IgD-negative memory B cell (primary cell): ENCODE measurements at regions not wholly inside any gene's neighbourhood (a gene's known extent, or its start where the extent isn't known, plus 50 kb on each side); places are given as distances from the start of the nearest gene placed in this dataset.

ENCODE experiments used
- H3K27ac Mint-ChIP-seq, 3 donors: one replicate each; pipeline ENCODE4 v1.8.0; 2020 to 2022; ENCODE audit warnings: mild to moderate bottlenecking in 3 of 3, mixed read lengths in 3 of 3, moderate library complexity in 1 of 3
- H3K27me3 Mint-ChIP-seq: one replicate; pipeline ENCODE4 v1.8.0; 2021; ENCODE audit warnings: mixed read lengths
- H3K36me3 Mint-ChIP-seq: one replicate; pipeline ENCODE4 v1.8.0; 2020; ENCODE audit warnings: mild to moderate bottlenecking, mixed read lengths
- H3K4me1 Mint-ChIP-seq, 3 donors: one replicate each; pipeline ENCODE4 v1.8.0; 2020 to 2022; ENCODE audit warnings: mixed read lengths in 3 of 3, mild to moderate bottlenecking in 1 of 3
- H3K4me3 Mint-ChIP-seq, 4 donors: one replicate each; pipeline ENCODE4 v1.8.0; 2020 to 2022; ENCODE audit warnings: mild to moderate bottlenecking in 4 of 4, mixed read lengths in 4 of 4, moderate library complexity in 3 of 4
- H3K9me3 Mint-ChIP-seq, 3 donors: one replicate each; pipeline ENCODE4 v1.8.0; 2020 to 2021; ENCODE audit warnings: mixed read lengths in 3 of 3, mild to moderate bottlenecking in 1 of 3

DNA sequence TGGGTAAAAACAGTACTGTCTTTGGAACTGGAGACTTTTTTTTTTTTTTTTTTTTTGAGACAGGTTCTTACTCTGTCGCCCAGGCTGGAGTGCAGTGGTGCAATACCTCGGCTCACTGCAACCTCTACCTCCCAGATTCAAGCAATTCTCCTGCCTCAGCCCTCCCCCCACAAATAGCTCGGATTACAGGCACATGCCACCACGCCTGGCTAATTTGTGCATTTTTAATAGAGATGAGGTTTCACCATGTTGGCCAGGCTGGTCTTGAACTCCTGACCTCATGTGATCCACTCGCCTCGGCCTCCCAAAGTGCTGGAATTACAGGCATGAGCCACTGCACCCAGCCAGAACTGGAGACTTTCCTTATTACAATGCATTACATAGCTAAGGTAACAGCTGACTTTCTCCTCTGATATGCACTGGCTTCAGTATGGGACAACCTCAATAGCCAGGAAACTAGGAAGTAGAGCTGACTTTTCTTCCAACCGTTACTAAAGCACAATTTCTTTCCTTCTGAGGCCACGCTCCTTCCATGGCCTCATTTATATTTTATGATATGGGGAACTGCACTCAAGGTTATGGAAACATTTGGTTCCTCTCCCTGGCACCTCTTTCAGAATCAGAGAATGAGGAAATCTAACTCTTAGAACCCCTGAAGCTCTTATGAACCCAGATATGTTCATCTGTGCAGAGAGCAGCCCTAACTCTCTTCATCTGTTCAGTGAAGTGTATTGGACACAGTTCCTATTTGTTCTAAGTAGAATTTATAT lies 53.5 kb upstream of the FAM9B start:
- H3K36me3 Mint-ChIP-seq, result no peaks in the 10 kb centered on the region
- no peak overlapping the region for H3K4me3 Mint-ChIP-seq
- peaks cover 0 to 3% (median 0%) of the 10 kb centered on the region in 3 donors for H3K9me3 Mint-ChIP-seq
- H3K27ac Mint-ChIP-seq, result no peak overlapping the region
- H3K4me1 Mint-ChIP-seq, result peaks cover 2 to 6% (median 6%) of the 10 kb centered on the region in 3 donors
- no peaks in the 10 kb centered on the region for H3K27me3 Mint-ChIP-seq

DNA sequence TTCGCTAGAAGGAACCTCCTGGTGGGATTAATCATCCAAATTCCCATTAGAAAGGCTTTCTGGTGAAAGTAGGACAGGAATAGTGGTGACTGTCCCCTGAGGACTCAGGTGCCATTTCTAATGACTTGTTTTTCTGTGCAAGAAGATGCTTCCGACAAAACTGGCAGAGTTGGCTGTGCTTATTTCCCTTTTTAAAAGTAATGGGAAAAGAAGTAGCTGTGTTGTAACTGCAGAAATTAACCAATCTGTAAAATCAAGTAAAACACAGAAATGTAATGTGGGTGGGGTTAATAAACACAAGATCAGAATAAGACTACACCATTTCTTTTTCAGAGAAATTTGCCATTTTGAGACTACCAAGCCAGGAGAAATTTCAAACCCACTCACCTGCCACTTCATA lies 55.0 kb upstream of the FAM9B start:
- H3K27ac Mint-ChIP-seq, result no peak overlapping the region
- no peak overlapping the region for H3K4me3 Mint-ChIP-seq
- peaks cover 4% of the 10 kb centered on the region for H3K27me3 Mint-ChIP-seq
- H3K36me3 Mint-ChIP-seq, result no peaks in the 10 kb centered on the region
- H3K4me1 Mint-ChIP-seq, result peaks cover 2 to 6% (median 6%) of the 10 kb centered on the region in 3 donors
- peaks cover 0 to 2% (median 0%) of the 10 kb centered on the region in 3 donors for H3K9me3 Mint-ChIP-seq

DNA sequence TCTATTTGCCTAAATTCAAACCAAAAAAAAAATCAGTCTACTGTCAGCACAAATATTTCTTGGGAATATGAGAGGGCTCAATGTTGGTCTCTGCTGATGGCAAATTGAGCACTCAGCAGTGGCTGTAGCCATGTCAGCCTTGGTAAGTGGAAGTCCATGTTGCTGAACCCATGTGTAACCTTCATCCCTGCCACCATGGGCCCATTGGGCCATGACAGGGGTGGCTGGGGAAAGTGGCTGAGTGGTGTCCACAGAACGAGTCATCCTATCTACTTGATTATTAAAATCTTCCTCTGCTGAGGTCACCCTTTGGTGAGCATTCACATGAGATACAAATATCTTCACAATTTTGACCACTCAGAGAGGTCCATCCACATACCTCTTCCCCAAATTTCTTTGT lies 56.8 kb upstream of the FAM9B start:
- H3K9me3 Mint-ChIP-seq, result peaks cover 0 to 11% (median 1%) of the 10 kb centered on the region in 3 donors
- peak overlapping the region in 1 of 3 donors; percentile 53 for H3K27ac Mint-ChIP-seq
- H3K4me3 Mint-ChIP-seq, result no peak overlapping the region
- peaks cover 2 to 6% (median 6%) of the 10 kb centered on the region in 3 donors for H3K4me1 Mint-ChIP-seq
- no peaks in the 10 kb centered on the region for H3K36me3 Mint-ChIP-seq
- H3K27me3 Mint-ChIP-seq, result peaks cover 4% of the 10 kb centered on the region

DNA sequence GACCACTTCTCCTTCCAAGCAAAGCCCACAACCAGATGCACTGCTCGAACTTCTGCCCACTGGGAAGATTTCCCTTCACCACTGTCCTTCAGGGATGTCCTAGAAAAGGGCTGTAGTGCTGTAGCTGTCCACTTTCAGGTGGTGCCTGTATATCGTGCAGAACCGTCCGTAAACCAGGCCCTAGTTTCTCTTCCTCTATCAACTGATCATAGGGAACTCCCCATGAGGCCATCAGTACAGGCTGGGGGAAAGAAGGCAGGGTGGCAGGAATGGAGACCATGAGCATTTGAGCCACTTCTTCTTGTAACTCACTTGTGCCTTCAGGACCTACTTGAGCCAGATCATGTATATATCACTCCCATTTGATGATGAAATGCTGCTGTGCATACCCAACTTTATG lies 57.3 kb upstream of the FAM9B start:
- H3K4me1 Mint-ChIP-seq, result peaks cover 2 to 6% (median 6%) of the 10 kb centered on the region in 3 donors
- H3K27ac Mint-ChIP-seq, result peak overlapping the region in 1 of 3 donors; percentile 53
- H3K36me3 Mint-ChIP-seq, result no peaks in the 10 kb centered on the region
- peaks cover 0 to 11% (median 1%) of the 10 kb centered on the region in 3 donors for H3K9me3 Mint-ChIP-seq
- H3K27me3 Mint-ChIP-seq, result peaks cover 4% of the 10 kb centered on the region
- H3K4me3 Mint-ChIP-seq, result no peak overlapping the region

DNA sequence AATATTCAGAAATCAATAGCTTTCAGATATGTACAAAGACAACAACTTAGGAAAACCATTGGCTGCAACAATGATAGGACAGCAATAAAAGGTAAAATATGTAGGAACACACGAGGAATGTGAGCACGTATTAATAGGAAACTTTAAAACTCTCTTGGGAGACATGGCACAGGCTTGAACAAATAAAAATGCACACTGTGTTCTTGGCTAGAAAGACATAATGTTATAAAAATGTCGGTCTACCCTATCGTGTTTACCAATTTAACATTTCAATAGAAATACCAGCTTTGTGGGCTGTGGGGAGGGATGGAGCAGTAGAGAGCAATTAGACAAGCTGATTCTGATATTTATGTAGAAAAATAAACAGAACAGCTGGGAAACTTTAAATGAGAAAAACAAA lies 69.0 kb upstream of the FAM9B start:
- peaks cover 1% of the 10 kb centered on the region for H3K27me3 Mint-ChIP-seq
- peaks cover 2 to 7% (median 3%) of the 10 kb centered on the region in 3 donors for H3K4me1 Mint-ChIP-seq
- no peak overlapping the region for H3K4me3 Mint-ChIP-seq
- H3K36me3 Mint-ChIP-seq, result peaks cover 9% of the 10 kb centered on the region
- H3K27ac Mint-ChIP-seq, result no peak overlapping the region
- peaks cover 0 to 2% (median 0%) of the 10 kb centered on the region in 3 donors for H3K9me3 Mint-ChIP-seq

DNA sequence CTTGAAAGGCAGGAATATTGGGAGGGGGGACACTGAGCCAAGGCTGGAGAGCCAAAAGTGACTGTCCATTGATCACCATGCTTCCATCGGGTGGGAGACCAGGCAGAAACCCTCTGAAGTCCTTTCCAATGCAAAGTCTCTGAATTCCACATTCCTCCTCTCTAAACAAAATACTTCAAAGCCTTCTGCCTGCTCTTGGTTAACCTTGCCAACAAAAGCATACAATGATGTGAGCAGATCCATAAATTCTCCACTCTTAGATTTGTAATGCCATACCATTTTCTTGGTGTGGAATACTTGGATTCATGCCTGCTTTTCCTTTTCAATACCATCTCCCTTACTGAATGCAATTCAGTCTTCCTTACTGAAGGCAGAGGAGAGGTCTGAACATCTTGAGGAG lies 74.1 kb upstream of the FAM9B start:
- Mint-ChIP-seq H3K9me3 (peaks cover 0 to 2% (median 0%) of the 10 kb centered on the region in 3 donors), H3K36me3 (peaks cover 6% of the 10 kb centered on the region), H3K4me1 (peaks cover 3 to 7% (median 3%) of the 10 kb centered on the region in 3 donors), H3K27me3 (peaks cover 5% of the 10 kb centered on the region), H3K4me3 (no peak overlapping the region), H3K27ac (no peak overlapping the region)

DNA sequence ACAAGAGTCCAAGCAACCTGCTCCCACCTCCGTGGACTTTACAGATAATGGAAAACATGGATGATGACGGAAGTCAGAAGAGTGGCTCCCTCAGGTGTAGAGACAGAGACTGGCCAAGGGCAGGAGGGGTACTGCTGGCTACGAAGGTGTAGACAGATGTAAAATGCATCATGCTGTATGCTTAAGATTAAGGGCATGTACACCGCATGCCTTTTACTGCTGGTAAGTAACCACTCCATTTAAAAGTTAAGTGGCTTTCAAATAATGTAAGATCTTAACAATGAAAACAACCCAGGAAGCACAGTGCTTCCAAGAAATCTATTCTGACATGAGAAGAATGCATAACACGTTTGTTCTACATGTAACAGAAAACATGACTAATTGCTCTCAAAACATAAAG lies 76.9 kb upstream of the FAM9B start:
- no peaks in the 10 kb centered on the region for H3K36me3 Mint-ChIP-seq
- no peak overlapping the region for H3K4me3 Mint-ChIP-seq
- H3K27ac Mint-ChIP-seq, result no peak overlapping the region
- H3K27me3 Mint-ChIP-seq, result peaks cover 3% of the 10 kb centered on the region
- no peaks in the 10 kb centered on the region for H3K9me3 Mint-ChIP-seq
- H3K4me1 Mint-ChIP-seq, result peaks cover 0 to 3% (median 0%) of the 10 kb centered on the region in 3 donors

DNA sequence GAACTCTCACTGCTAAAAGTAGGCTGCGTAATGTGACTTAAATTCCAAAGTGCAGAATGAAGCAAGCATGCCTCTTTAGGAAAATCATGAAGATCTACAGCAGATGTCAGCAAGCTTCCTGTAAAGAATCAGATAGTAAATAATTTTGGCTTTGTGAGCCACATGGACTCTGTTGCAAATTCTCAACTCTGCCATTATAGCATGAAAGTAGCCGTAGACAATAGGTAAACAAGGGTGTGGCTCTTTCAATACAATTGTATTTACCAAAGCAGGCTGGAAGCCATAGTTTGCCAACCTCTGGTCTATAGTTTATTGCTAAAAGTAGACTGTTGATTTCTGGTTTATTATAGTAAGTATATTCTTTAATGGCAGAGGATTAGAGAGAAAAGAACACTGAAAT lies 80.3 kb upstream of the FAM9B start:
- peaks cover 3% of the 10 kb centered on the region for H3K27me3 Mint-ChIP-seq
- no peak overlapping the region for H3K4me3 Mint-ChIP-seq
- H3K4me1 Mint-ChIP-seq, result peaks cover 0 to 3% (median 0%) of the 10 kb centered on the region in 3 donors
- peaks cover 0 to 3% (median 0%) of the 10 kb centered on the region in 3 donors for H3K9me3 Mint-ChIP-seq
- no peaks in the 10 kb centered on the region for H3K36me3 Mint-ChIP-seq
- H3K27ac Mint-ChIP-seq, result no peak overlapping the region

DNA sequence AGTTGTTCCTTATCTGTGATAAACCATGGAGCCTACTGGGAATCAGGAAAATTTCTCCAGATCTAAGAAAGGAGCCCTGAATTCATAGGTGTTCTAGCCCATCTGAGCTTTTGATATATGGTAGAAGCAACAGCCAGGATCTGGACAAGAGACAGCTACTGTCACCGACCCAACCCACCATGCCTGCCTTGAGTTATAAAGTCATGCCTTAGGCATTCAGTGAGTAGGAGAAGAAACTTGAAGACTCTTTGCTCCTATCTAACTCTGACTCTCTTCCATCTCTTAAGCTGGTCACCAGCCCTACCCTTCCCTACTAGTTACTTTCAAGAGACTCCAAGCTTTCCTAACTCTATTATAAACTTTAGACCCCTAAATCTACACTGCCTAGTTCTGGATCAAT lies 83.9 kb upstream of the FAM9B start:
- H3K9me3 Mint-ChIP-seq, result peaks cover 0 to 4% (median 2%) of the 10 kb centered on the region in 3 donors
- H3K27me3 Mint-ChIP-seq, result no peaks in the 10 kb centered on the region
- H3K4me1 Mint-ChIP-seq, result peaks cover 0 to 1% (median 0%) of the 10 kb centered on the region in 3 donors
- H3K36me3 Mint-ChIP-seq, result peaks cover 1% of the 10 kb centered on the region
- H3K27ac Mint-ChIP-seq, result peak overlapping the region in 1 of 3 donors; percentile 80
- no peak overlapping the region for H3K4me3 Mint-ChIP-seq

DNA sequence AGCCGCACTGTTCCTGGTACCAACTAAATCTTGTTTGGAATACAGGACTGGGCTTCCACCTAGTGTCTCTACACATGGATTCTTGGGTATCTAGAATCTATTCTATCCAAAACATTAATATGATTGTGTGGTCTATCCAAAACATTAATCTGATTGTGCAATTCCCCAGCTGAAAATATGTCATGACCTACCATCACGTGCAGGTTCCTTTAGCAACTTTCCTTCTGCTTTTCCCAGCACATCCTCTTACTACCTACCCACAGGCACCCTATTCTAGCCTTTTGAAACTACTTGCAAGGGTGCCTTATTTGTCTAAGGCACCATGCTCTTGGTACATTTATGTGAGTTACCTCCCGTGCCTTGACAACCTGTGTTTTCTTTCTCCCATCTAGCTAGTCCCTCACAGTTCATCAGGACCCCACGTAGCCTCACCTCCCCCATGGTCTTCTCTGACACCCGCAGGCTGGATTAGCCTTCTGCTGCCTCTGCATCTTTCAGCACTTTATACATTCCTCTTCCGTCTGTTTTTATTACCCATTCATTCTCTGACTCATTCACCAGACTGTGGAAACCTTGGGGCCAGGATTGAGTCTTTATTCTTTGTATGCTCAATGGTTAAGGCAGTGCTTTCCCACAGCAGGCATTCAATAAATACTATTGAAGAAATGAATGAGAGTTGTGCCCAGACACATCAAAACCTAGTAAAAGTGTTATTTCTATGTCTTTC lies 88.8 kb upstream of the FAM9B start:
- peaks cover 0 to 4% (median 2%) of the 10 kb centered on the region in 3 donors for H3K9me3 Mint-ChIP-seq
- H3K36me3 Mint-ChIP-seq, result peaks cover 1% of the 10 kb centered on the region
- H3K4me1 Mint-ChIP-seq, result no peaks in the 10 kb centered on the region
- no peaks in the 10 kb centered on the region for H3K27me3 Mint-ChIP-seq
- H3K4me3 Mint-ChIP-seq, result no peak overlapping the region
- no peak overlapping the region for H3K27ac Mint-ChIP-seq

DNA sequence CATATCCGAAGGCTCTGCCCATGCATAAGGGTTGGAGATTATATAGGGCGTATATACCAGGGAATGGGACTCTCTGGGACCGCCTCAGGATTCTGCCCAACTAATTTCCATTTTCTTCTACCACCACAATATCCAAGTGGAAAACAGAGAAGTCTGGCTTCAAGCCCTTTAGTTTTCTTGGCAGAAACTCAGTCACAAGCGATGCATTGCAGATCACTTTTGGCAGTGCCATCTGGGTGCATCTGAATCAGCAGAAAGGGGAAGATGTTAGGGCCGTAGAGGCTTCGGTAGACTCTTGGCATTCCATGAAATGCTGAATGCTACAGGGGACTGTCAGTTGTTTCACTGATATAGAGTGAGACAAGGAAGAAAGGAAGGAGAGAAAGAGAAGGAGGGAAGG lies 94.1 kb upstream of the FAM9B start:
- Mint-ChIP-seq H3K4me1 (no peaks in the 10 kb centered on the region), H3K4me3 (peak overlapping the region in 1 of 4 donors; percentile 52), H3K27ac (no peak overlapping the region), H3K9me3 (peaks cover 0 to 3% (median 2%) of the 10 kb centered on the region in 3 donors), H3K27me3 (peaks cover 3% of the 10 kb centered on the region), H3K36me3 (no peaks in the 10 kb centered on the region)

DNA sequence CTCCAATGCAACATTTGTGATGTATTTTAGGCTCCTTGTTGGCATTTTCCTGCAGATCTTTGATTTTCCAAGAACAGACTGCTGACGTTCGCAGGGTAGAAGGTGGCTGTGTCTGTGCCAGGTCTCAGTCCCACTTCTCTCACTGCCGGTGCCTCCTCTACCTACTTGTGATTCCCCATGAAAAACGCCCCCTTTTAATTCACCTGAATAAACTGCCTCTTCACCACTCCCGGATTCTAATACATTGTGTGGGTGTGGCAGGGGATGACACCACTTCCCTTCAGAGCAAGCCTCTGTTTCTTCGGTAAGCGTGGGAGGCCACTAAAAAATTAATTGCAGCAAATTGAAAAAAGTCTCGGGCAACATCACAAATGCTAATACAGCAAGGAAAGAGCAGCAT lies 96.1 kb upstream of the FAM9B start:
- H3K4me3 Mint-ChIP-seq, result no peak overlapping the region
- no peaks in the 10 kb centered on the region for H3K36me3 Mint-ChIP-seq
- H3K27ac Mint-ChIP-seq, result no peak overlapping the region
- peaks cover 0 to 3% (median 0%) of the 10 kb centered on the region in 3 donors for H3K9me3 Mint-ChIP-seq
- H3K27me3 Mint-ChIP-seq, result peaks cover 3% of the 10 kb centered on the region
- H3K4me1 Mint-ChIP-seq, result no peaks in the 10 kb centered on the region

DNA sequence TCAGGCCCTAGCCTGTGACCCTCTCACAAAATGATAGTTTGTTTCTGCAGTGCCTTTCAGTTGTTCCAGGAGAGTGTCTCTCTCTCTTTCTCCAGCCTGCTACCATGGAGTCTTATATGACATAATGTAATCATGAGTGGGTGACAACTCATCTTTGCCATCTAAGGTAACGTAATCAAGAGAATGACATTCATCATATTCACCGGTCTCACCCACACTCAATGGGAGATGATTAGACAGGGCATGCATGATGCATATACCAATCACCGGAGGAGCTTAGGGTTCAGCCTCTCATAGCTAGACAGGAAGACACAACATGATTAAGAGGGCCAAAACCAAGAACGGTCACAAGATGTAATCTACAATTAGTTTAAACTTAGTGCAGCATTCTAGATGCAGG lies 97.1 kb upstream of the FAM9B start:
- Mint-ChIP-seq H3K9me3 (peaks cover 0 to 3% (median 0%) of the 10 kb centered on the region in 3 donors), H3K4me1 (peaks cover 0 to 1% (median 1%) of the 10 kb centered on the region in 3 donors), H3K27me3 (peaks cover 3% of the 10 kb centered on the region), H3K27ac (no peak overlapping the region), H3K4me3 (no peak overlapping the region), H3K36me3 (no peaks in the 10 kb centered on the region)

DNA sequence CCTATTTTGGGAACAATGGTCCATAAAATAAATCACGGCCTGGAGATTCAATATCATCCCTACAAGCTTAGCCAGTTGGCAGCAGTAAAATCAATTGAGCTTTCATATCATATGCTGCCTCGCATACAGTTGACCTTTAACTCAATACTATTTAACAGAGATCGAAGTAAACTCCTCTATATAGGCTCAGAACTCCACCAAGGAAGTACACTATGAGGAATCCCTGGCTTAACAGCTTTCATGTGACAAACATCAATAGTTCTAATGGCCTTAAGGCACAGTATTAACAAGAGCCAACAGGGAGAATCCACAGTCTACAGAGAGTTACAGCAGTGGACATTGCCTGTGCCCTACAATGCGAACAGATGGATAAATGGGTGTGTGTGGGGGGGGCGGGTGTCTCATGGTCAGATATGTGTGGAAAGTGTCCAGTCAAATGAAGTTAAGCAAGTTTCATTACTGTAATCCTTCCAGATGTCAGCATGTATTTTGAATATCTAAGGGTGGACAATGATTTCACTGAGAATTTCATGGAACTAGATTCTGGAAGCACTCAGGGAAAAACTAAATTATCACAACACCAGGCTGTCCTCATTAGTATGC lies 98.2 kb upstream of the FAM9B start:
- H3K9me3 Mint-ChIP-seq, result peaks cover 0 to 3% (median under 1%) of the 10 kb centered on the region in 3 donors
- no peak overlapping the region for H3K4me3 Mint-ChIP-seq
- H3K36me3 Mint-ChIP-seq, result no peaks in the 10 kb centered on the region
- H3K27me3 Mint-ChIP-seq, result peaks cover 8% of the 10 kb centered on the region
- H3K27ac Mint-ChIP-seq, result no peak overlapping the region
- H3K4me1 Mint-ChIP-seq, result peaks cover 0 to 4% (median 1%) of the 10 kb centered on the region in 3 donors

DNA sequence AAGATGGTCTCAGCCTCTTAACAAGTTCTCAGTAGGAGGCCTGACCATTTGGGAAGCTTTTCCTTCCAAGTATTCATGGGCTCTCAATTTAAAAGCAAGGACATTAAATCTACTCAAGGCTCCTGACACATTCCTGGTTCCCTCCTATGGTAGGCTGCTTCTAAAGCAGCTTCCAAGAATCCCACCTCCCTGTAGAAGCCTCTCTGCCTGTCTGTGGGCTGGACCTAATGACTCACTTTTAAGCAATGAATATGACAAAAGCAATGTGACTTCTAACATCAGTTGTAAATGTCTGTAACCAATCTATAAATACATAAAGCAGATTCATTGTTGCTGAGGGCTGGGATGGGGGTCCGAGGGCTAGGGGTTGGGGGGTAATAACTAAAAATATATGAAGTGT lies 99.5 kb upstream of the FAM9B start:
- no peaks in the 10 kb centered on the region for H3K36me3 Mint-ChIP-seq
- H3K9me3 Mint-ChIP-seq, result peaks cover 0 to 3% (median 2%) of the 10 kb centered on the region in 3 donors
- H3K27ac Mint-ChIP-seq, result no peak overlapping the region
- H3K27me3 Mint-ChIP-seq, result peaks cover 9% of the 10 kb centered on the region
- no peak overlapping the region for H3K4me3 Mint-ChIP-seq
- H3K4me1 Mint-ChIP-seq, result peaks cover 0 to 4% (median 1%) of the 10 kb centered on the region in 3 donors
